Glutamatergic neuron (in vitro differentiated cells): ENCODE measurements at regions not wholly inside any gene's neighbourhood (a gene's known extent, or its start where the extent isn't known, plus 50 kb on each side); places are given as distances from the start of the nearest gene placed in this dataset.
A peak's percentile ranks its signal among the peaks of the same experiment; 100 is the strongest.

Experiments used
- DNase-seq: peaks from one replicate; pipeline ENCODE4 v3.0.0; 2022
- H3K27ac Mint-ChIP-seq: one replicate; pipeline ENCODE4 v1.8.0; 2020; ENCODE audit warnings: mild to moderate bottlenecking, mixed read lengths, inconsistent platforms; ENCODE audit not compliant: unreplicated experiment
- H3K27me3 Mint-ChIP-seq: one replicate; pipeline ENCODE4 v1.8.0; 2020; ENCODE audit warnings: mild to moderate bottlenecking, moderate library complexity, mixed read lengths, inconsistent platforms; ENCODE audit not compliant: unreplicated experiment
- H3K36me3 Mint-ChIP-seq: one replicate; pipeline ENCODE4 v1.8.0; 2020; ENCODE audit warnings: mild to moderate bottlenecking, mixed read lengths, inconsistent platforms; ENCODE audit not compliant: unreplicated experiment
- H3K4me1 Mint-ChIP-seq: one replicate; pipeline ENCODE4 v1.8.0; 2020; ENCODE audit warnings: mild to moderate bottlenecking, low read depth, mixed read lengths, inconsistent platforms; ENCODE audit not compliant: unreplicated experiment
- H3K4me3 Mint-ChIP-seq: one replicate; pipeline ENCODE4 v1.8.0; 2020; ENCODE audit warnings: mild to moderate bottlenecking, mixed read lengths, inconsistent platforms; ENCODE audit not compliant: unreplicated experiment
- H3K9me3 Mint-ChIP-seq: one replicate; pipeline ENCODE4 v1.8.0; 2020; ENCODE audit warnings: mild to moderate bottlenecking, moderate library complexity, mixed read lengths, inconsistent platforms; ENCODE audit not compliant: unreplicated experiment
- CTCF ChIP-seq: fragments of 200-600 bp; sonication (generic); IDR thresholded peaks from one replicate; pipeline ENCODE4 v1.5.0; 2021; ENCODE audit not compliant: partially characterized antibody, unreplicated experiment

GRCh38 chr15:66840615-66841390 is 138.8 kb downstream of the SMAD6 start:
- H3K4me3 Mint-ChIP-seq: no peak overlapping the region
- peaks cover 1% of the 10 kb centered on the region for H3K9me3 Mint-ChIP-seq
- H3K27ac Mint-ChIP-seq: no peak overlapping the region
- peaks cover 9% of the 10 kb centered on the region for H3K27me3 Mint-ChIP-seq
- no peak for DNase-seq
- TF ChIP-seq CTCF: no peak
- no peaks in the 10 kb centered on the region for H3K4me1 Mint-ChIP-seq
- no peaks in the 10 kb centered on the region for H3K36me3 Mint-ChIP-seq

GRCh38 chr15:66841953-66842681 is 140.1 kb downstream of the SMAD6 start:
- H3K9me3 Mint-ChIP-seq: peaks cover 4% of the 10 kb centered on the region
- TF ChIP-seq CTCF: no peak
- peaks cover 9% of the 10 kb centered on the region for H3K27me3 Mint-ChIP-seq
- no peak overlapping the region for H3K27ac Mint-ChIP-seq
- H3K4me3 Mint-ChIP-seq: peak overlapping the region; percentile 37
- no peaks in the 10 kb centered on the region for H3K36me3 Mint-ChIP-seq
- no peaks in the 10 kb centered on the region for H3K4me1 Mint-ChIP-seq
- DNase-seq: peak; percentile 59

- DNase-seq: peak; percentile 50
- no peak for TF ChIP-seq CTCF
- no peaks in the 10 kb centered on the region for H3K4me1 Mint-ChIP-seq
- peaks cover 9% of the 10 kb centered on the region for H3K27me3 Mint-ChIP-seq
- H3K9me3 Mint-ChIP-seq: peaks cover 4% of the 10 kb centered on the region
- no peak overlapping the region for H3K27ac Mint-ChIP-seq
- peak overlapping the region; percentile 70 for H3K4me3 Mint-ChIP-seq
- H3K36me3 Mint-ChIP-seq: no peaks in the 10 kb centered on the region
Observed at GRCh38 chr15:66842710-66843441, 140.8 kb downstream of the SMAD6 start.

- peaks cover 9% of the 10 kb centered on the region for H3K27me3 Mint-ChIP-seq
- H3K4me1 Mint-ChIP-seq: no peaks in the 10 kb centered on the region
- no peak for DNase-seq
- no peak for TF ChIP-seq CTCF
- no peak overlapping the region for H3K27ac Mint-ChIP-seq
- no peaks in the 10 kb centered on the region for H3K36me3 Mint-ChIP-seq
- no peak overlapping the region for H3K4me3 Mint-ChIP-seq
- H3K9me3 Mint-ChIP-seq: peaks cover 4% of the 10 kb centered on the region
Observed at GRCh38 chr15:66843581-66843980, 141.5 kb downstream of the SMAD6 start.
